ENCODE measurements at regions not wholly inside any gene's neighbourhood (a gene's known extent, or its start where the extent isn't known, plus 50 kb on each side); places are given as distances from the start of the nearest gene placed in this dataset.

DNA sequence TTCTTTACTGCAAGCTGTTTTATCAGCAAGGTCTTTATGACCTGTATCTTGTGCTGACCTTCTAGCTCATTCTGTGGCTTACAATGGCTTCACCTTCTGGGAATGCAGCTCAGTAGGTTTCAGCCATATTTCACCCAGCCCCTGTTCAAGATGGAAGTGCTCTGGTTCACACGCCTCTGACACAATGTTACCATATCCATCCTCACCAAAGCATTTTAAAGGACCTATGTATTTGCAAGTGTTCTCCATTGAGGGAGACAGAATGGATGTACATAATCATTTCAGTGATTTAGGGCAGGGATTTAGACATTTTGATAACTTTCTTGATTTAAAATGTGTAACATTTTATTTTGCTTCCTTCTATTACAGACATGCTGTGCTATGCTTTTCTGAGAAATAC is 182.3 kb upstream of the FN1 start (continued):
- no peak for TF ChIP-seq PKNOX1 (IDR thresholded peaks at IDR 0.05)
- TF ChIP-seq PTTG1 (tag; IDR thresholded peaks at IDR 0.05; ENCODE audit: low read depth): peak; percentile 92
- 0 out of 2 replicates have a peak, but pooled peaks have one; percentile 27 for TF ChIP-seq ZNF766 (CRISPR knock-in tag; conservative IDR thresholded peaks at IDR 0.05)
- TF ChIP-seq, protein P1, sequence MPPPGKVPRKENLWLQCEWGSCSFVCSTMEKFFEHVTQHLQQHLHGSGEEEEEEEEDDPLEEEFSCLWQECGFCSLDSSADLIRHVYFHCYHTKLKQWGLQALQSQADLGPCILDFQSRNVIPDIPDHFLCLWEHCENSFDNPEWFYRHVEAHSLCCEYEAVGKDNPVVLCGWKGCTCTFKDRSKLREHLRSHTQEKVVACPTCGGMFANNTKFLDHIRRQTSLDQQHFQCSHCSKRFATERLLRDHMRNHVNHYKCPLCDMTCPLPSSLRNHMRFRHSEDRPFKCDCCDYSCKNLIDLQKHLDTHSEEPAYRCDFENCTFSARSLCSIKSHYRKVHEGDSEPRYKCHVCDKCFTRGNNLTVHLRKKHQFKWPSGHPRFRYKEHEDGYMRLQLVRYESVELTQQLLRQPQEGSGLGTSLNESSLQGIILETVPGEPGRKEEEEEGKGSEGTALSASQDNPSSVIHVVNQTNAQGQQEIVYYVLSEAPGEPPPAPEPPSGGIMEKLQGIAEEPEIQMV (tag; conservative IDR thresholded peaks at IDR 0.05; ENCODE audit: low read depth): peak; percentile 82
- TF ChIP-seq TFAP4 (CRISPR knock-in tag; IDR thresholded peaks at IDR 0.05; ENCODE audit: borderline replicate concordance): no peak
- TF ChIP-seq KHSRP (IDR thresholded peaks at IDR 0.05): no peak
- TF ChIP-seq CUX1 (CRISPR knock-in tag; IDR thresholded peaks at IDR 0.05): no peak
- TF ChIP-seq ZNF507 (tag; conservative IDR thresholded peaks at IDR 0.05): no peak
- TF ChIP-seq, protein P2, sequence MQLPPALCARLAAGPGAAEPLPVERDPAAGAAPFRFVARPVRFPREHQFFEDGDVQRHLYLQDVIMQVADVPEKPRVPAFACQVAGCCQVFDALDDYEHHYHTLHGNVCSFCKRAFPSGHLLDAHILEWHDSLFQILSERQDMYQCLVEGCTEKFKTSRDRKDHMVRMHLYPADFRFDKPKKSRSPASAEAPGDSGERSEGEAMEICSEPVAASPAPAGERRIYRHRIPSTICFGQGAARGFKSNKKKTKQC (CRISPR knock-in tag; IDR thresholded peaks at IDR 0.05): no peak
- TF ChIP-seq ZKSCAN8 (CRISPR knock-in tag; IDR thresholded peaks at IDR 0.05): no peak
- TF ChIP-seq HDAC8 (tag; IDR thresholded peaks at IDR 0.05): peak; percentile 74; the same call in 1 of the 2 replicates
- no peak for TF ChIP-seq LARP7 (IDR thresholded peaks at IDR 0.05)
- TF ChIP-seq PHF20 (IDR thresholded peaks at IDR 0.05; ENCODE audit: partially characterized antibody): no peak
- TF ChIP-seq KLF6 (CRISPR knock-in tag; IDR thresholded peaks at IDR 0.05; ENCODE audit: borderline replicate concordance): peak; percentile 73; the same call in 1 of the 2 replicates
- TF ChIP-seq CBFA2T2 (conservative IDR thresholded peaks at IDR 0.05): no peak
- TF ChIP-seq JUND (IDR thresholded peaks at IDR 0.05; ENCODE audit: borderline replicate concordance, low read depth, low read length): no peak
- TF ChIP-seq JUND (tag; IDR thresholded peaks at IDR 0.05; ENCODE audit: borderline replicate concordance, low read depth, low read length): 0 out of 3 replicates have a peak, but pooled peaks have one; percentile 14
- no peak for TF ChIP-seq NCOA6 (IDR thresholded peaks at IDR 0.05)
- no peak for TF ChIP-seq E2F4 (CRISPR knock-in tag; IDR thresholded peaks at IDR 0.05; ENCODE audit: low read depth)
